PC-3 (cell line): ENCODE measurements at regions not wholly inside any gene's neighbourhood (a gene's known extent, or its start where the extent isn't known, plus 50 kb on each side); places are given as distances from the start of the nearest gene placed in this dataset.

Experiments used
- ATAC-seq: fragments of 200-7000 bp; cut with Tn5 transposase; 2 replicates; pipeline ENCODE4 v1.9.1; 2020; ENCODE audit warnings: mild to moderate bottlenecking, moderate library complexity
- BruUV-seq: library from RNA; stranded (reverse); fragments of 400-500 nt; replicated peaks from 2 replicates; lab custom pipeline; 2021; lab: Mats Ljungman, UMichigan
- CTCF ChIA-PET: fragments of 300-600 bp; sonication (Branson Sonifier 250); formaldehyde crosslinking; loops from one replicate; lab custom pipeline; 2022; ENCODE audit warnings: antibody characterized with exemption; lab: Charles Lee
- POLR2A ChIA-PET: fragments of 300-600 bp; sonication (Branson Sonifier 250); formaldehyde crosslinking; loops from one replicate; lab custom pipeline; 2022; ENCODE audit warnings: antibody characterized with exemption; ENCODE audit not compliant: unreplicated experiment; lab: Charles Lee
- DNase-seq: peaks from one replicate; pipeline ENCODE4 v3.0.0-alpha.2; 2015
- H2AFZ ChIP-seq: fragments of 300-600 bp; sonication (generic); 2 replicates; pipeline ENCODE4 v1.6.0; 2016; ENCODE audit warnings: antibody characterized with exemption, low read length
- H3F3A ChIP-seq: fragments of 300-600 bp; sonication (generic); one replicate; pipeline ENCODE4 v1.6.0; 2017; ENCODE audit warnings: antibody characterized with exemption, low read length, control low read depth, mild to moderate bottlenecking; ENCODE audit not compliant: unreplicated experiment
- H3K27ac ChIP-seq: fragments of 300-600 bp; sonication (generic); 2 replicates; pipeline ENCODE4 v1.5.1; 2016; ENCODE audit warnings: mild to moderate bottlenecking, low read length
- H3K27me3 ChIP-seq: fragments of 300-600 bp; sonication (generic); 2 replicates; pipeline ENCODE4 v1.6.1; 2016; ENCODE audit warnings: low read length, mixed read lengths
- H3K36me3 ChIP-seq: fragments of 300-600 bp; sonication (generic); 2 replicates; pipeline ENCODE4 v1.6.1; 2016; ENCODE audit warnings: low read depth, mixed run types, low read length, mixed read lengths
- H3K4me1 ChIP-seq: fragments of 300-600 bp; sonication (generic); 2 replicates; pipeline ENCODE4 v1.5.1; 2016; ENCODE audit warnings: low read length; ENCODE audit not compliant: insufficient read depth
- H3K4me2 ChIP-seq: fragments of 300-600 bp; sonication (generic); 2 replicates; pipeline ENCODE4 v1.6.0; 2016; ENCODE audit warnings: low read length
- H3K4me3 ChIP-seq: fragments of 300-600 bp; sonication (generic); 2 replicates; pipeline ENCODE4 v1.5.1; 2016; ENCODE audit warnings: mild to moderate bottlenecking, low read length, mixed read lengths
- H3K79me2 ChIP-seq: fragments of 300-600 bp; sonication (generic); 2 replicates; pipeline ENCODE4 v1.6.1; 2017; ENCODE audit warnings: low read length, mixed read lengths
- H3K9ac ChIP-seq: fragments of 300-600 bp; sonication (generic); 2 replicates; pipeline ENCODE4 v1.6.0; 2016; ENCODE audit warnings: mild to moderate bottlenecking, low read length
- H3K9me2 ChIP-seq: fragments of 300-600 bp; sonication (generic); replicated peaks from 2 replicates; pipeline ENCODE4 v1.6.1; 2016; ENCODE audit warnings: mixed run types, low read length, mixed read lengths
- H3K9me3 ChIP-seq: fragments of 300-600 bp; sonication (generic); 2 replicates; pipeline ENCODE4 v1.6.1; 2016; ENCODE audit warnings: low read length, mixed read lengths
- H4K20me1 ChIP-seq: fragments of 300-600 bp; sonication (generic); 2 replicates; pipeline ENCODE4 v1.6.1; 2016; ENCODE audit warnings: low read length, mixed read lengths
- EZH2 ChIP-seq: fragments of 300-600 bp; sonication (generic); IDR thresholded peaks from one replicate; pipeline ENCODE4 v1.6.1; 2017; ENCODE audit warnings: antibody characterized with exemption, mild to moderate bottlenecking, low read length; ENCODE audit not compliant: unreplicated experiment
- EZH2phosphoT487 ChIP-seq: fragments of 300-600 bp; sonication (generic); IDR thresholded peaks from 2 replicates; pipeline ENCODE4 v1.6.1; 2018; ENCODE audit warnings: mild to moderate bottlenecking, antibody characterized with exemption, low read length, borderline replicate concordance
- intact Hi-C: fragments of 100-400 bp; cut with micrococcal nuclease; formaldehyde crosslinking; loops from 2 replicates; pipeline ENCODE4 v1.9.0; 2023
- TF ChIP-seq, protein P1 (sequence below): fragments of 300-600 bp; sonication (generic); conservative IDR thresholded peaks from 2 replicates; pipeline ENCODE4 v1.5.1; 2017; ENCODE audit warnings: antibody characterized with exemption, low read depth, mild to moderate bottlenecking, low read length

DNA sequence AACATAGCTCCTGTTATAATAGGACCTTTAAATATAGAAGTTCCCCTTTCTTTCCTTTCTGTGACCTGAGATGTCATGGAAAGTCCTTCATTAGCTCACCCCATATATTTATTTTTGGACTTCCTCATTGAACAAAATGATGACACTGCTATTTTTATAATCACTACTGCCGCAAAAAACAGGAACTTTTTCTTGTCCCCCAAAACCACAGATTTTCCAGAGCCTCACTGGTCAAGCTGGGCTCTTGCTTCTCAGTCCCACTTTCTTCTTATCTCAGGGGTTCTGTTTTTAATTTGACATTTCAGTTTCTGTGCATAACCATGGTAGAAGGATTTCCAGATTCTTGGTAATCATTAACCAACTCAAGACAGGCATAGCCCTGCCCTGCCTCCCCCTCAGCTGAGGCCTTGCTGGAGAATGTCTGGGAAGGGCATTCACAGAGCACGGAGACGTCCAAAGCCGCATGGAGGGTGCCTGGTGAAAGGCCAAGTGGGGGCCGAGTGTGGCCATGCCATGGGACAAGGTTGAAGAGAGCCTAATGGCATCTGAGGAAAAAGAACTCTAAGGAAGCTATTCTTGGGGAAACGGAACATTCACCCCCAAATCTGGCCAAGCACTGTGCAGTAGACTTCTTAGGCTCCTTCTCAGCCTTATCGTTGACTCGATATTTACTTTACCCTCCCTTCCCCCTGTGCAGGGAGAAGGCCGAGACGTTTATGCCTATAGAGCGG lies 73.7 kb downstream of the EDN1 start:
- no peak for ATAC-seq
- no peaks in the 10 kb centered on the region for H3K79me2 ChIP-seq
- no peak overlapping the region for H3K27ac ChIP-seq
- POLR2A ChIA-PET, result interaction anchor here (0.6 kb wide), 2 partner anchors 35 to 51 kb away, joined by 4 to 12 read pairs; no protein-coding TSS in a partner anchor
- H3K9me3 ChIP-seq, result no peaks in the 10 kb centered on the region
- H3K4me2 ChIP-seq, result no peak overlapping the region
- H3K27me3 ChIP-seq, result no peaks in the 10 kb centered on the region
- H3K4me3 ChIP-seq, result no peak overlapping the region
- H3K36me3 ChIP-seq, result no peaks in the 10 kb centered on the region
- no peaks in the 10 kb centered on the region for H4K20me1 ChIP-seq
- H3F3A ChIP-seq, result no peaks in the 10 kb centered on the region
- CTCF ChIA-PET, result no interaction called here
- TF ChIP-seq EZH2phosphoT487, result no peak
- TF ChIP-seq, protein P1, sequence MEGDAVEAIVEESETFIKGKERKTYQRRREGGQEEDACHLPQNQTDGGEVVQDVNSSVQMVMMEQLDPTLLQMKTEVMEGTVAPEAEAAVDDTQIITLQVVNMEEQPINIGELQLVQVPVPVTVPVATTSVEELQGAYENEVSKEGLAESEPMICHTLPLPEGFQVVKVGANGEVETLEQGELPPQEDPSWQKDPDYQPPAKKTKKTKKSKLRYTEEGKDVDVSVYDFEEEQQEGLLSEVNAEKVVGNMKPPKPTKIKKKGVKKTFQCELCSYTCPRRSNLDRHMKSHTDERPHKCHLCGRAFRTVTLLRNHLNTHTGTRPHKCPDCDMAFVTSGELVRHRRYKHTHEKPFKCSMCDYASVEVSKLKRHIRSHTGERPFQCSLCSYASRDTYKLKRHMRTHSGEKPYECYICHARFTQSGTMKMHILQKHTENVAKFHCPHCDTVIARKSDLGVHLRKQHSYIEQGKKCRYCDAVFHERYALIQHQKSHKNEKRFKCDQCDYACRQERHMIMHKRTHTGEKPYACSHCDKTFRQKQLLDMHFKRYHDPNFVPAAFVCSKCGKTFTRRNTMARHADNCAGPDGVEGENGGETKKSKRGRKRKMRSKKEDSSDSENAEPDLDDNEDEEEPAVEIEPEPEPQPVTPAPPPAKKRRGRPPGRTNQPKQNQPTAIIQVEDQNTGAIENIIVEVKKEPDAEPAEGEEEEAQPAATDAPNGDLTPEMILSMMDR, result no peak
- TF ChIP-seq EZH2, result no peak
- H3K9ac ChIP-seq, result no peak overlapping the region
- H3K4me1 ChIP-seq, result no peaks in the 10 kb centered on the region
- H2AFZ ChIP-seq, result no peak overlapping the region
- intact Hi-C loops, result no loop called here
- BruUV-seq, result no TSS peak
- no peak for DNase-seq
- no peaks in the 10 kb centered on the region for H3K9me2 ChIP-seq

DNA sequence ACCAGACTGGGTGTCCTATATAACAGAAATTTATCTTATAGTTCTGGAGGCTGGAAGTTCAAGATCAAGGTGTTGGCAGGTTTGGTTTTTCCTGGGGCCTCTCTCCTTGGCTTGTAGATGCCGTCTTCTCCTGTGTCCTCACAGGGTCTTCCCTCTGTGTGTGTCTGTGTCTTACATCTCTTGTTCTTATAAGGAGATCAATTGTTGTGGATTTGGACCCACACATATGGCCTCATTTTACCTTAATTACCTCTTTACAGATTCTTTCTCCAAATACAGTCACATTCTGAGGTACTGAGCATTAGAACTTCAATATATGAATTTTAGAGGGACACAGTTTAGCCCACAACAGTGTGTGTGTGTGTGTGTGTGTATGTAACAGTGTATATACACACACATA lies 74.5 kb downstream of the EDN1 start:
- POLR2A ChIA-PET, result no interaction called here
- intact Hi-C loops, result no loop called here

More for the DNA sequence above, 74.5 kb downstream of the EDN1 start:
- no peaks in the 10 kb centered on the region for H3F3A ChIP-seq
- BruUV-seq, result no TSS peak
- no peaks in the 10 kb centered on the region for H3K36me3 ChIP-seq
- H3K27me3 ChIP-seq, result no peaks in the 10 kb centered on the region
- H3K9ac ChIP-seq, result no peak overlapping the region
- H3K9me2 ChIP-seq, result no peaks in the 10 kb centered on the region
- H4K20me1 ChIP-seq, result no peaks in the 10 kb centered on the region
- peaks cover 5% of the 10 kb centered on the region for H3K4me1 ChIP-seq
- H3K4me2 ChIP-seq, result no peak overlapping the region
- H3K27ac ChIP-seq, result no peak overlapping the region
- TF ChIP-seq EZH2phosphoT487 (no peak), EZH2 (no peak)
- TF ChIP-seq, protein P1, result no peak
- no peaks in the 10 kb centered on the region for H3K79me2 ChIP-seq
- H3K4me3 ChIP-seq, result no peak overlapping the region
- DNase-seq (no peak), ATAC-seq (no peak)
- CTCF ChIA-PET, result no interaction called here
- no peak overlapping the region for H2AFZ ChIP-seq
- no peaks in the 10 kb centered on the region for H3K9me3 ChIP-seq
